K562 (cell line): ENCODE measurements at regions not wholly inside any gene's neighbourhood (a gene's known extent, or its start where the extent isn't known, plus 50 kb on each side); places are given as distances from the start of the nearest gene placed in this dataset.

ENCODE experiments used
- HEY1 ChIP-seq: fragments of 250-450 bp; sonication (Bioruptor Pico); IDR thresholded peaks from 2 replicates; pipeline ENCODE4 v1.5.0; 2020; ENCODE audit warnings: mild to moderate bottlenecking, moderate library complexity, borderline replicate concordance
- IRF9 ChIP-seq: fragments of 450-650 bp; IDR thresholded peaks from 2 replicates; pipeline ENCODE4 v1.6.1; 2016; ENCODE audit warnings: missing biosample characterization, missing genetic modification characterization
- MAZ ChIP-seq, 2 experiments: fragments of 450-650 bp in 1 of 2; sonication (generic) in 1 of 2; formaldehyde crosslinking; IDR thresholded peaks in 1 of 2; conservative IDR thresholded peaks in 1 of 2; 2 replicates each; pipeline versions ENCODE4 v1.4.0 to v1.5.0; 2020; ENCODE audit warnings: mild to moderate bottlenecking in 1 of 2, missing genetic modification reagents in 1 of 2
- ZNF280B ChIP-seq: fragments of 250-450 bp; sonication (Bioruptor Pico); IDR thresholded peaks from 2 replicates; pipeline ENCODE4 v1.5.1; 2021; ENCODE audit warnings: mild to moderate bottlenecking
- ZNF518B ChIP-seq: fragments of 250-450 bp; sonication (Bioruptor Pico); IDR thresholded peaks from 2 replicates; pipeline ENCODE4 v1.5.0; 2021; ENCODE audit warnings: mild to moderate bottlenecking, moderate library complexity

- TF ChIP-seq IRF9 (tag) (no peak), ZNF280B (CRISPR knock-in tag) (no peak), ZNF518B (CRISPR knock-in tag) (no peak), HEY1 (CRISPR knock-in tag) (0 out of 2 replicates have a peak, but pooled peaks have one; percentile 69), MAZ (CRISPR knock-in tag; conservative IDR thresholded peaks at IDR 0.05 in 1 of 2, IDR thresholded peaks at IDR 0.05 in 1 of 2) (peak; percentile 30 to 66; a peak in 2 of 4 replicates)
Observed at GRCh38 chr11:86143087-86144030, 74.5 kb upstream of the PICALM start (continued).
